ENCODE measurements at regions not wholly inside any gene's neighbourhood (a gene's known extent, or its start where the extent isn't known, plus 50 kb on each side); places are given as distances from the start of the nearest gene placed in this dataset.
A peak's percentile ranks its signal among the peaks of the same experiment; 100 is the strongest.

DNA sequence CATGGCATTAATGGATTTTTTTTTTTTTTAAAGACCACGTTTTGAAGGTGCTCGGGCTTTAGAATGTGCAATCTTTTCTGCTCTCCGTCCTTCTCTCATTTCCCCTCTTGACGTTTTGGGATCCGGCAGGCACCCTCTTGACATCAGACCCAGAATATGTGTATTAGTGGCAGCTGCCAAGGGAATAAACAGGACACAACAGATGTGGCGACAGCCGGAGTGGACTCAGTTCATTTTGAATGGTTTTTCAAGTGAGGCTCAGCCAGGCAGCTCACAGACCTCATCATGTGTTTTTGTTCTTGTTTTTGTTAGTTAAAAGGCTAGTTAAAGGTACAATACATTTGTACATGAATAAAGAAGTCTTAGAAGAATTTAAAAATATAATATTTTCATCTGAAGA is 365.0 kb upstream of the SEMA6A start:
- Histone ChIP-seq H3K9ac (ENCODE audit: low read length) (no peak overlapping the region), H3K4me3 (ENCODE audit: low read length) (no peak overlapping the region), H3K36me3 (ENCODE audit: insufficient read depth, low read length) (no peaks in the 10 kb centered on the region), H3K9me2 (ENCODE audit: insufficient read depth, low read length) (no peaks in the 10 kb centered on the region), H3K79me2 (replicated peaks; ENCODE audit: insufficient read depth, low read length) (no peaks in the 10 kb centered on the region), H3K9me3 (ENCODE audit: low read length) (no peaks in the 10 kb centered on the region), H3K27ac (ENCODE audit: low read length) (no peak overlapping the region), H3F3A (ENCODE audit: insufficient read depth, low read length, poor library complexity, severe bottlenecking) (no peaks in the 10 kb centered on the region), H3K27me3 (ENCODE audit: insufficient read depth, low read depth, low read length) (no peaks in the 10 kb centered on the region), H2AFZ (ENCODE audit: low read depth, low read length) (no peak overlapping the region), H3K4me2 (ENCODE audit: low read length) (no peak overlapping the region), H4K20me1 (ENCODE audit: insufficient read depth) (no peaks in the 10 kb centered on the region)
- TF ChIP-seq TAF1 (IDR thresholded peaks at IDR 0.05; ENCODE audit: low read depth), result no peak
- TF ChIP-seq, protein P1, sequence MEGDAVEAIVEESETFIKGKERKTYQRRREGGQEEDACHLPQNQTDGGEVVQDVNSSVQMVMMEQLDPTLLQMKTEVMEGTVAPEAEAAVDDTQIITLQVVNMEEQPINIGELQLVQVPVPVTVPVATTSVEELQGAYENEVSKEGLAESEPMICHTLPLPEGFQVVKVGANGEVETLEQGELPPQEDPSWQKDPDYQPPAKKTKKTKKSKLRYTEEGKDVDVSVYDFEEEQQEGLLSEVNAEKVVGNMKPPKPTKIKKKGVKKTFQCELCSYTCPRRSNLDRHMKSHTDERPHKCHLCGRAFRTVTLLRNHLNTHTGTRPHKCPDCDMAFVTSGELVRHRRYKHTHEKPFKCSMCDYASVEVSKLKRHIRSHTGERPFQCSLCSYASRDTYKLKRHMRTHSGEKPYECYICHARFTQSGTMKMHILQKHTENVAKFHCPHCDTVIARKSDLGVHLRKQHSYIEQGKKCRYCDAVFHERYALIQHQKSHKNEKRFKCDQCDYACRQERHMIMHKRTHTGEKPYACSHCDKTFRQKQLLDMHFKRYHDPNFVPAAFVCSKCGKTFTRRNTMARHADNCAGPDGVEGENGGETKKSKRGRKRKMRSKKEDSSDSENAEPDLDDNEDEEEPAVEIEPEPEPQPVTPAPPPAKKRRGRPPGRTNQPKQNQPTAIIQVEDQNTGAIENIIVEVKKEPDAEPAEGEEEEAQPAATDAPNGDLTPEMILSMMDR (IDR thresholded peaks at IDR 0.05; ENCODE audit: poor library complexity, severe bottlenecking), result no peak
- no peak for TF ChIP-seq POLR2AphosphoS5 (IDR thresholded peaks at IDR 0.05)

DNA sequence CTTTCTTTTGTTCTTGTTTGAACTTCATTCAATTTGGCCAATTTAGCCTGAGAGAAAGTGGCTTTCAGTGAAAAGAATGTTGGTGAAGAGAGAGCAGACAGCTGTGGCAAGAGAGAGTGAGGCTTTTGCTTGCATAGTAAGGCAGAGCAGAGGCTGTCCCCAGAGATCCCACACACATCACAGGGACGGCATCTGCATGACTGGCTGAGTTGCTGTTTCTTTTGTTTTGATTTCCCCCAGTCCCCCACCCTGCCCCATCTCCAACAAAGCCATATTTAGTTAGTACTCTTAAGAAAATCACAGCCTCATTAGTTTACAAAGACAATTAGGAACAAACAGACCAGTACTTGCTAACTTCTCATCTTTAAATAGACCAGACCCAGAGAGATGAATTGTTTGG is 363.9 kb upstream of the SEMA6A start:
- Histone ChIP-seq H3K4me2 (ENCODE audit: low read length) (peak overlapping the region; percentile 27), H3K27ac (ENCODE audit: low read length) (no peak overlapping the region), H3K27me3 (ENCODE audit: insufficient read depth, low read depth, low read length) (no peaks in the 10 kb centered on the region), H3K79me2 (replicated peaks; ENCODE audit: insufficient read depth, low read length) (no peaks in the 10 kb centered on the region), H3K4me3 (ENCODE audit: low read length) (no peak overlapping the region), H3K9me3 (ENCODE audit: low read length) (no peaks in the 10 kb centered on the region), H3K9me2 (ENCODE audit: insufficient read depth, low read length) (no peaks in the 10 kb centered on the region), H3K9ac (ENCODE audit: low read length) (no peak overlapping the region), H3F3A (ENCODE audit: insufficient read depth, low read length, poor library complexity, severe bottlenecking) (no peaks in the 10 kb centered on the region), H4K20me1 (ENCODE audit: insufficient read depth) (no peaks in the 10 kb centered on the region), H2AFZ (ENCODE audit: low read depth, low read length) (no peak overlapping the region), H3K36me3 (ENCODE audit: insufficient read depth, low read length) (no peaks in the 10 kb centered on the region)
- TF ChIP-seq RAD21 (conservative IDR thresholded peaks at IDR 0.05) (no peak), POLR2AphosphoS5 (IDR thresholded peaks at IDR 0.05) (no peak), EZH2 (IDR thresholded peaks at IDR 0.05; ENCODE audit: borderline replicate concordance, insufficient read depth, low read length, poor library complexity, severe bottlenecking) (no peak)
- TF ChIP-seq, protein P1 (IDR thresholded peaks at IDR 0.05; ENCODE audit: poor library complexity, severe bottlenecking), result no peak

DNA sequence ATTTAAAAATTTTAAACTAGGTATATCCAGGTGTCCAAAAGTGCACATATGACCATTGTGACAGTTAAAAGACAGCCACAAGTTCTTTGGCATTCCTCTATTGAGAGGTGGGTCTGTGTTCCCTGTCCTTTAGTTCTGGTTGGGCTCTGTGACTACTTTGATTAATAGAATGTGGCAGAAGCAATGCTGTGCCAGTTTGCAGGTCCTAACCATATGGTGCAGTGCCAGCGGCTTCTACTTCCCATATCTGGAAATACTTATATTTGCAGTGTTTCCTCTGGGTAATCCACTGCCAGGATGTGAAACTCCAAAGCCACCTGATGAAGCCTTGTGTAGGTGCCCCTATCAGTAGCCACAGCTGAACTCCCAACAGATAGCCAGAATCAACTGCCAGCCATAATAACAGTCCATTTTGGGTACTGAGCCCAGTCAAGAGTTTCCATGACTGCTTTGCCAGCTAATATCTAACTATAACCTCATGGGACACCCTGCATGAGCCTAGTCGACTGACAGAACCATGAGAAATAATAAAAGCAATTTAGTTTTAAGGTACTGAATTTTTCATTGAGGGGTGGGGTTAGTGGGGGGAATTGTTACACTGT is 361.0 kb upstream of the SEMA6A start:
- Histone ChIP-seq H3K36me3 (ENCODE audit: insufficient read depth, low read length) (no peaks in the 10 kb centered on the region), H3F3A (ENCODE audit: insufficient read depth, low read length, poor library complexity, severe bottlenecking) (peaks cover 3% of the 10 kb centered on the region), H2AFZ (ENCODE audit: low read depth, low read length) (no peak overlapping the region), H3K4me2 (ENCODE audit: low read length) (no peak overlapping the region), H3K9ac (ENCODE audit: low read length) (no peak overlapping the region), H4K20me1 (ENCODE audit: insufficient read depth) (no peaks in the 10 kb centered on the region), H3K27me3 (ENCODE audit: insufficient read depth, low read depth, low read length) (no peaks in the 10 kb centered on the region), H3K79me2 (replicated peaks; ENCODE audit: insufficient read depth, low read length) (no peaks in the 10 kb centered on the region), H3K9me2 (ENCODE audit: insufficient read depth, low read length) (no peaks in the 10 kb centered on the region), H3K9me3 (ENCODE audit: low read length) (no peaks in the 10 kb centered on the region), H3K27ac (ENCODE audit: low read length) (no peak overlapping the region), H3K4me3 (ENCODE audit: low read length) (no peak overlapping the region)
- no peak for TF ChIP-seq MXI1 (conservative IDR thresholded peaks at IDR 0.05; ENCODE audit: poor library complexity, severe bottlenecking)
- no peak for TF ChIP-seq SMC3 (conservative IDR thresholded peaks at IDR 0.05; ENCODE audit: poor library complexity)
- TF ChIP-seq TAF1 (IDR thresholded peaks at IDR 0.05; ENCODE audit: low read depth), result no peak
- TF ChIP-seq, protein P1 (IDR thresholded peaks at IDR 0.05; ENCODE audit: poor library complexity, severe bottlenecking), result no peak
- TF ChIP-seq POLR2AphosphoS5 (IDR thresholded peaks at IDR 0.05), result no peak
- TF ChIP-seq, protein P2, sequence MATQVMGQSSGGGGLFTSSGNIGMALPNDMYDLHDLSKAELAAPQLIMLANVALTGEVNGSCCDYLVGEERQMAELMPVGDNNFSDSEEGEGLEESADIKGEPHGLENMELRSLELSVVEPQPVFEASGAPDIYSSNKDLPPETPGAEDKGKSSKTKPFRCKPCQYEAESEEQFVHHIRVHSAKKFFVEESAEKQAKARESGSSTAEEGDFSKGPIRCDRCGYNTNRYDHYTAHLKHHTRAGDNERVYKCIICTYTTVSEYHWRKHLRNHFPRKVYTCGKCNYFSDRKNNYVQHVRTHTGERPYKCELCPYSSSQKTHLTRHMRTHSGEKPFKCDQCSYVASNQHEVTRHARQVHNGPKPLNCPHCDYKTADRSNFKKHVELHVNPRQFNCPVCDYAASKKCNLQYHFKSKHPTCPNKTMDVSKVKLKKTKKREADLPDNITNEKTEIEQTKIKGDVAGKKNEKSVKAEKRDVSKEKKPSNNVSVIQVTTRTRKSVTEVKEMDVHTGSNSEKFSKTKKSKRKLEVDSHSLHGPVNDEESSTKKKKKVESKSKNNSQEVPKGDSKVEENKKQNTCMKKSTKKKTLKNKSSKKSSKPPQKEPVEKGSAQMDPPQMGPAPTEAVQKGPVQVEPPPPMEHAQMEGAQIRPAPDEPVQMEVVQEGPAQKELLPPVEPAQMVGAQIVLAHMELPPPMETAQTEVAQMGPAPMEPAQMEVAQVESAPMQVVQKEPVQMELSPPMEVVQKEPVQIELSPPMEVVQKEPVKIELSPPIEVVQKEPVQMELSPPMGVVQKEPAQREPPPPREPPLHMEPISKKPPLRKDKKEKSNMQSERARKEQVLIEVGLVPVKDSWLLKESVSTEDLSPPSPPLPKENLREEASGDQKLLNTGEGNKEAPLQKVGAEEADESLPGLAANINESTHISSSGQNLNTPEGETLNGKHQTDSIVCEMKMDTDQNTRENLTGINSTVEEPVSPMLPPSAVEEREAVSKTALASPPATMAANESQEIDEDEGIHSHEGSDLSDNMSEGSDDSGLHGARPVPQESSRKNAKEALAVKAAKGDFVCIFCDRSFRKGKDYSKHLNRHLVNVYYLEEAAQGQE (IDR thresholded peaks at IDR 0.05; ENCODE audit: borderline replicate concordance), result no peak
